Stimulated activated CD8-positive, alpha-beta memory T cell treated with anti-CD3 and anti-CD28 coated beads, Interleukin-4, amount 100 ng/mL, for 24 hours (primary cell): ENCODE measurements at regions not wholly inside any gene's neighbourhood (a gene's known extent, or its start where the extent isn't known, plus 50 kb on each side); places are given as distances from the start of the nearest gene placed in this dataset.

Experiments used
- DNase-seq: peaks from one replicate; pipeline ENCODE4 v3.0.0-alpha.2; 2020; ENCODE audit warnings: low read depth

GRCh38 chr1:29860681-29861080, 624.4 kb downstream of the PTPRU start:
- no peak for DNase-seq

- no peak for DNase-seq
Observed at GRCh38 chr1:29860056-29860455, 623.7 kb downstream of the PTPRU start.

GRCh38 chr1:29859126-29859525, 622.8 kb downstream of the PTPRU start:
- no peak for DNase-seq

GRCh38 chr1:29858646-29859045, 622.3 kb downstream of the PTPRU start:
- no peak for DNase-seq

GRCh38 chr1:29856340-29857114, 620.2 kb downstream of the PTPRU start:
- no peak for DNase-seq

GRCh38 chr1:29855561-29856160, 619.3 kb downstream of the PTPRU start:
- no peak for DNase-seq

GRCh38 chr1:29854700-29855276, 618.5 kb downstream of the PTPRU start:
- no peak for DNase-seq

GRCh38 chr1:29853716-29854330, 617.5 kb downstream of the PTPRU start:
- DNase-seq = no peak

GRCh38 chr1:29852248-29852647, 615.9 kb downstream of the PTPRU start:
- no peak for DNase-seq

GRCh38 chr1:29851691-29852090, 615.4 kb downstream of the PTPRU start:
- DNase-seq = no peak

- DNase-seq = no peak
Observed at GRCh38 chr1:29849991-29850757, 613.9 kb downstream of the PTPRU start.

- peak; percentile 12 for DNase-seq
Observed at GRCh38 chr1:29849038-29849750, 612.9 kb downstream of the PTPRU start.

- no peak for DNase-seq
Observed at GRCh38 chr1:29845910-29846309, 609.6 kb downstream of the PTPRU start.

GRCh38 chr1:29842130-29842529, 605.8 kb downstream of the PTPRU start:
- DNase-seq = no peak

GRCh38 chr1:29839726-29840125, 603.4 kb downstream of the PTPRU start:
- DNase-seq = no peak

GRCh38 chr1:29838738-29839320, 602.5 kb downstream of the PTPRU start:
- DNase-seq = no peak

GRCh38 chr1:29836651-29837646, 600.6 kb downstream of the PTPRU start:
- no peak for DNase-seq

- no peak for DNase-seq
Observed at GRCh38 chr1:29835874-29836273, 599.6 kb downstream of the PTPRU start.

GRCh38 chr1:29835406-29835805, 599.1 kb downstream of the PTPRU start:
- DNase-seq = no peak

GRCh38 chr1:29833581-29833980, 597.3 kb downstream of the PTPRU start:
- no peak for DNase-seq
